ENCODE measurements at regions not wholly inside any gene's neighbourhood (a gene's known extent, or its start where the extent isn't known, plus 50 kb on each side); places are given as distances from the start of the nearest gene placed in this dataset.

DNA sequence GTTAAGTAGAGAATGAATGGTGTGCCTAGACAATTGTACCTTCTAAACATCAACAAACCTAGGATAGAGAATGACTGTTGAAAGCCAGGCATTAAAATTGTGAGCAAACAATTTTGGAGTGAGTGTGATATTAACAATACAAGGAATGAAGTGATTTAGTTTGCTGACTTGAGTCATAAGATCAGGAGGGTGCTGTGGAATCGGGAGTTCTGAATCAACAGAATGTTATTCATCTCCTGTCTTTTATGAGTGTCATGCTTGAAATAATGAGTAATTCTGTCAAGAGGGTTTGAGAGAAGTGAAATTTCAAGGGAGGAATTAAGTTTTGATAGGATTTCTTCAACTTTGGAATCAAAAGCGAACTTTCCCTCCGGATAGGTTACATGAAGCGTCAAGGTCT is 214.4 kb upstream of the DSEL start:
- TF ChIP-seq, protein P1, sequence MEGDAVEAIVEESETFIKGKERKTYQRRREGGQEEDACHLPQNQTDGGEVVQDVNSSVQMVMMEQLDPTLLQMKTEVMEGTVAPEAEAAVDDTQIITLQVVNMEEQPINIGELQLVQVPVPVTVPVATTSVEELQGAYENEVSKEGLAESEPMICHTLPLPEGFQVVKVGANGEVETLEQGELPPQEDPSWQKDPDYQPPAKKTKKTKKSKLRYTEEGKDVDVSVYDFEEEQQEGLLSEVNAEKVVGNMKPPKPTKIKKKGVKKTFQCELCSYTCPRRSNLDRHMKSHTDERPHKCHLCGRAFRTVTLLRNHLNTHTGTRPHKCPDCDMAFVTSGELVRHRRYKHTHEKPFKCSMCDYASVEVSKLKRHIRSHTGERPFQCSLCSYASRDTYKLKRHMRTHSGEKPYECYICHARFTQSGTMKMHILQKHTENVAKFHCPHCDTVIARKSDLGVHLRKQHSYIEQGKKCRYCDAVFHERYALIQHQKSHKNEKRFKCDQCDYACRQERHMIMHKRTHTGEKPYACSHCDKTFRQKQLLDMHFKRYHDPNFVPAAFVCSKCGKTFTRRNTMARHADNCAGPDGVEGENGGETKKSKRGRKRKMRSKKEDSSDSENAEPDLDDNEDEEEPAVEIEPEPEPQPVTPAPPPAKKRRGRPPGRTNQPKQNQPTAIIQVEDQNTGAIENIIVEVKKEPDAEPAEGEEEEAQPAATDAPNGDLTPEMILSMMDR (IDR thresholded peaks at IDR 0.05; ENCODE audit: poor library complexity), result no peak
- TF ChIP-seq EZH2phosphoT487 (IDR thresholded peaks at IDR 0.05; ENCODE audit: low read depth, severe bottlenecking, unreplicated experiment) (no peak), EZH2 (IDR thresholded peaks at IDR 0.05; ENCODE audit: borderline replicate concordance) (no peak)

Measured in hepatocyte (in vitro differentiated cells).